HFFc6 (cell line): ENCODE measurements at regions not wholly inside any gene's neighbourhood (a gene's known extent, or its start where the extent isn't known, plus 50 kb on each side); places are given as distances from the start of the nearest gene placed in this dataset.

Experiments
- DNase-seq: peaks from one replicate; pipeline ENCODE4 v3.0.0-alpha.2; 2018
- H3K27ac Mint-ChIP-seq: 2 replicates; pipeline ENCODE4 v1.8.0; 2020; ENCODE audit warnings: mild to moderate bottlenecking, mixed read lengths
- H3K27me3 Mint-ChIP-seq: 2 replicates; pipeline ENCODE4 v1.8.0; 2021; ENCODE audit warnings: mild to moderate bottlenecking, moderate library complexity, mixed read lengths; ENCODE audit not compliant: insufficient read depth
- H3K36me3 Mint-ChIP-seq: 2 replicates; pipeline ENCODE4 v1.8.0; 2021; ENCODE audit warnings: low read depth, mixed read lengths
- H3K4me1 Mint-ChIP-seq: 2 replicates; pipeline ENCODE4 v1.8.0; 2020; ENCODE audit warnings: low read depth, mixed read lengths
- H3K4me3 Mint-ChIP-seq: 2 replicates; pipeline ENCODE4 v1.8.0; 2020; ENCODE audit warnings: mild to moderate bottlenecking, moderate library complexity, mixed read lengths
- H3K9me3 Mint-ChIP-seq: 2 replicates; pipeline ENCODE4 v1.8.0; 2020; ENCODE audit warnings: mild to moderate bottlenecking, mixed read lengths
- CTCF ChIP-seq: fragments of 200-600 bp; sonication (generic); IDR thresholded peaks from 2 replicates; pipeline ENCODE4 v1.5.0; 2021; ENCODE audit warnings: antibody characterized with exemption, mild to moderate bottlenecking

DNA sequence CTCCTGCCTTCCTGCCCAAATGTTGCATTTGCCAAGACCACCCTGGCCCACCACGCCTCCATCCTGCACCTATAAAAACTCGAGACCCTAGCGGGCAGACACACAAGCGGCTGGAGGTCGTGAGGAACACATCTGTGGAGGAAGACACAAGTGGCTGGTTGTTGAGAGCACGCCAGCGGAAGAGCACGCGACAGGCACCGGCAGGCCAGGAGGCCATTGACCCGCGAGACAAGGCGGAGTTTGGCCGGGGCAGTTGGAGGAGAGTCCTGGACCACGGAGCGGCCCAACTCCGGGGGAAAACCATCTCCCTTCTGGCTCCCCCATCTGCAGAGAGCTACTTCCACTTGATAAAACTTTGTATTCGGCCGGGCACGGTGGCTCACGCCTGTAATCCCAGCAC lies 115.2 kb upstream of the AGA start:
- H3K27me3 Mint-ChIP-seq = peaks cover 5% of the 10 kb centered on the region
- no peaks in the 10 kb centered on the region for H3K36me3 Mint-ChIP-seq
- peaks cover 10% of the 10 kb centered on the region for H3K4me1 Mint-ChIP-seq
- no peak overlapping the region for H3K27ac Mint-ChIP-seq
- H3K9me3 Mint-ChIP-seq = no peaks in the 10 kb centered on the region
- TF ChIP-seq CTCF = no peak
- no peak overlapping the region for H3K4me3 Mint-ChIP-seq
- no peak for DNase-seq

- no peak overlapping the region for H3K27ac Mint-ChIP-seq
- no peak overlapping the region for H3K4me3 Mint-ChIP-seq
- DNase-seq = no peak
- no peak for TF ChIP-seq CTCF
- H3K4me1 Mint-ChIP-seq = peaks cover 10% of the 10 kb centered on the region
- no peaks in the 10 kb centered on the region for H3K9me3 Mint-ChIP-seq
- peaks cover 4% of the 10 kb centered on the region for H3K27me3 Mint-ChIP-seq
- H3K36me3 Mint-ChIP-seq = no peaks in the 10 kb centered on the region
Measured at GRCh38 chr4:177558995-177559394, 116.8 kb upstream of the AGA start.

GRCh38 chr4:177562163-177562562 lies 119.9 kb upstream of the AGA start:
- no peak for TF ChIP-seq CTCF
- peaks cover 3% of the 10 kb centered on the region; the same call in 1 of the 2 replicates for H3K27me3 Mint-ChIP-seq
- no peak for DNase-seq
- H3K27ac Mint-ChIP-seq = no peak overlapping the region
- no peak overlapping the region for H3K4me3 Mint-ChIP-seq
- no peaks in the 10 kb centered on the region; the same call in 1 of the 2 replicates for H3K4me1 Mint-ChIP-seq
- no peaks in the 10 kb centered on the region for H3K9me3 Mint-ChIP-seq
- H3K36me3 Mint-ChIP-seq = no peaks in the 10 kb centered on the region

DNA sequence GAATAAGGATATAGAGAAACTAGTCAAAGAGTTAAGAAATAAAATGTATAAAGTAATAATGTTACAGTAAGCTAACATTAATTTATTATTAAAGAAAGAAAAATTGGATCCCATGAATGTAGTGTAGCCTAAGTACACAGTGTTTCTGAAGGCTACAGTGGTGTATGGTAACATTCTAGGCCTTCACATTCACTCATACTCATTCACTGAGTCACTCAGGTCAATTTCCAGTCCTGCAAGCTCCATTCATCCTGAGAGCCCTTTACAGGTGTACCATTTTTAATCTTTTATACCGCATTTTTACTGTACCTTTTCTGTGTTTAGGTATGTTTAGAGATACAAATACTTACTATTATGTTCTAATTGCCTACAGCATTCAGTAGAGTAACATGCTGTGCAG lies 120.6 kb upstream of the AGA start:
- no peaks in the 10 kb centered on the region; the same call in 1 of the 2 replicates for H3K4me1 Mint-ChIP-seq
- no peak overlapping the region for H3K4me3 Mint-ChIP-seq
- H3K9me3 Mint-ChIP-seq = no peaks in the 10 kb centered on the region
- no peak for TF ChIP-seq CTCF
- no peaks in the 10 kb centered on the region for H3K36me3 Mint-ChIP-seq
- no peak for DNase-seq
- no peak overlapping the region for H3K27ac Mint-ChIP-seq
- peaks cover 3% of the 10 kb centered on the region; the same call in 1 of the 2 replicates for H3K27me3 Mint-ChIP-seq

DNA sequence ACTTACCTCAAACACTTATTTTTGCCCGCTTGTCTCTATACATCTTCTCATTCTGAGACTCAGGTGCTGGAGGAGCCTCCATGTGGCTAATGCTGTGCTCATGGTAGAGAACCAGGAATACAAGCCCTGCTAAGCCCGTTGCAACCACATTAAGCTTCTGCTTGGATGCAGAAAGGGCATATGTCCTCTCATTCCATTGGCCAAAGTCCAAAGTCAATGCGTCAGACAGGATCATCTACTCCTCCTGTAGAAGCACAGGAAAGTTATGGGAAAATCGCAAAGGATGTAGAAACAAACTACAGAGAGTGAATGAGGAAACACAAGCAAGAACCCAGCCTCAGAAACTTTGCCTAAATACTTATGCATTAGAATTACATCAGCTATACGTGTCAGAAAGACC lies 124.5 kb upstream of the AGA start:
- Mint-ChIP-seq H3K4me1 (peaks cover 22% of the 10 kb centered on the region), H3K27me3 (no peaks in the 10 kb centered on the region), H3K36me3 (no peaks in the 10 kb centered on the region), H3K9me3 (no peaks in the 10 kb centered on the region), H3K4me3 (no peak overlapping the region), H3K27ac (no peak overlapping the region)
- TF ChIP-seq CTCF = no peak
- DNase-seq = no peak

DNA sequence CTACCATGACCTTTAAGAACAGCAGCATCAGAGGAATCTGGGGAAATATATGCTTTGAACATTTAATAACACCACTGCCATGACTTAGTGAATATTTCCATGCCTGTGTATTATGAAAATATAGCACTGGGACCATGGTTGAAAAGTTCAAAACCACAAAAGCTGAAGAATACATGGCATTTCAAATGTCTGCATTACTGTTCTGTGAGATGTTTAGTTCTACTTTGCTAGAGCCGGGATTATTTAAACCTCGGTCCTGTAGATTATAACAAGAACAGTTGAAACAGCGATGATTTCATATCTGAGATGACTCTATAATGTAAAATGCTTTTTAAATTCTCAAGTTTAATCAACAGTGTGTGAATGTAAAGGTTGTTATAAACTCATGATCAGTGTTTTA lies 126.7 kb upstream of the AGA start:
- peaks cover 32% of the 10 kb centered on the region for H3K4me1 Mint-ChIP-seq
- H3K4me3 Mint-ChIP-seq = no peak overlapping the region
- H3K36me3 Mint-ChIP-seq = no peaks in the 10 kb centered on the region
- DNase-seq = no peak
- no peaks in the 10 kb centered on the region for H3K9me3 Mint-ChIP-seq
- no peak for TF ChIP-seq CTCF
- H3K27me3 Mint-ChIP-seq = no peaks in the 10 kb centered on the region; the same call in 1 of the 2 replicates
- no peak overlapping the region for H3K27ac Mint-ChIP-seq
